DMS114 treated with DMSO at 0.1 percent for 48 hours (cell line): ENCODE measurements at regions not wholly inside any gene's neighbourhood (a gene's known extent, or its start where the extent isn't known, plus 50 kb on each side); places are given as distances from the start of the nearest gene placed in this dataset.
"Not testable (repeated sequence)": the region's sequence is repeated elsewhere in the genome, so short reads cannot be mapped to it uniquely, and the experiment has no call there.

Experiments used
- DNase-seq: peaks from one replicate; lab custom pipeline; 2025; ENCODE audit not compliant: unreplicated experiment; lab: John Stamatoyannopoulos, UW

DNA sequence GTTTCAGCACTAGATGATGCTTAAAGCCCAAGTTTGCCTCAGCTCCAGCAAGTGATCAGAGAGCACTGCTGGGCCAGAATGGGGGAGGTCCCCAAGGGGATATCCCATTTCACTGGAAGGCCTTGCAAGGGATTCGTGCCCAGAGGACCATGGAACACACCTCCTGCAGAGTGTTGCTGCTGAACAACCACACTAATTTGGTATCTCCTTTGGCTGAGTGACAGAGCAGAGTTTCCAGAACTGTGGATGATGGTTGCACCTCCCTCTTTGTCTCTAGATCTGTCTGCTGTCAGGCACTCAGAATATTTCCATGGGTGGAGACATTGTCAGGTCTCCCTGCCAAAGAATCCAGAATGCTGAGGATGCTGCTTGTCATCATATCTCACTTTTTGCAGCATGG lies 484.8 kb upstream of the NETO1 start:
- no peak for DNase-seq

DNA sequence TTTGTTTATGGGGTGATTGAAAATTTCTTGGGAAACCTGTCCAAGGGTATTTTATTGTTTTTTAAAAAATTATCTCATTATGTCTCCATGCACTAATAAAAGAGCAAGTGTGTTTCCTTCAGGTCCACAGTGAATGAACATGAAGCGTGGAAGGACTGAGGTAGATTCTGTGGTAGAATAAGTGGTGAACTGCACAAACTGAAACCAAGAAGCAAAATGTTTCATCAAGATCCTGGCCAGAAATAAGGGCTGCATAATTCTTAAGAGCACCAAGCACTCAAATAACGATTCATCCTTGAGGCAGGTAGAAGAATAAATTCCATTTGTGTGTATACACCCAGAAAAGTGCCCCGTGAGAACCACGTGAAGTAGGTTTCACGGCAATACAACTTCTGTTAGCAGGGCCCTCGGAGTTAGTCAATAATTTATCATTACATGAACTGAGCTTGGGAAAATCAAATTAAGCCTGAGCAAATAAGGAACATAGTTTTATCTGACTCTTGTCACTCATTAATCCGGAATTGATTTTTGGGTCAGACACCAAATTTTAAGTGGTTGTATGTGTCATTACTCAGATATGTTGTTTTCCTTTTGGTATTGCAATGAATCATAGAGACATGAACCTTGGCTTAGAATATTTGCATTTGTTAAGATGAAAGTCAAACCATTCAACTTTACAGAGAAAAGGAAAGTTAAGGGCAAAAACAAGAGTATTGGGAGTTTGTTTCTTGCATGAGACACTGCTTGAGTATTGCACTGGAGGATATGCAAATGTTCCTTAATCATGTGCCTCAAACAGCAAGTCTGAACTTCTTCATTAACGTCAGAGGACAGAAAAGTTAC lies 472.6 kb upstream of the NETO1 start:
- DNase-seq, result no peak

DNA sequence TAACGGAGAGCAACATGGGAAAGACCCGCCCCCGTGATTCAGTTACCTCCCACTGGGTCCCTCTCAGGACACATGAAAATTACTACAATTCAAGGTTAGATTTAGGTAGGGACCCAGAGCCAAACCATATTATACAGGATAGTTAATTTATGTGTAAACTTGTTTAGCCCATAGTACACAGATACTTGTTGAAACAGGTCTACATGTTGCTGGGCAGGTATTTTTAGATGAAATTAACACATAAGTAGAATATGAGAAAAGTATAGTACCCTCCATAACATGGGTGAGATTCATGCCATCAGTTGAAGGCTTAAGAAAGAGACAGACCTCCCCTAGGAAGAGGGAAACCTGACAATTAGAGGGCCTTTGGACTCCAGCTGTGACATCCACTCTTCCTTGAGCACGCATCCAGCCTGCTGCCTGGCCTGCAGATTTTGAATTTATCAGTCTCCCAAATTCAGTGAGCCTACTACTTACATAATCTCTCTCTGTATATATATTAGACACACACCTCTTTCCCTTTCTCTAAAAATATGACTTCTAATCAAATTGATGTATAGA lies 463.5 kb upstream of the NETO1 start:
- no peak for DNase-seq

DNA sequence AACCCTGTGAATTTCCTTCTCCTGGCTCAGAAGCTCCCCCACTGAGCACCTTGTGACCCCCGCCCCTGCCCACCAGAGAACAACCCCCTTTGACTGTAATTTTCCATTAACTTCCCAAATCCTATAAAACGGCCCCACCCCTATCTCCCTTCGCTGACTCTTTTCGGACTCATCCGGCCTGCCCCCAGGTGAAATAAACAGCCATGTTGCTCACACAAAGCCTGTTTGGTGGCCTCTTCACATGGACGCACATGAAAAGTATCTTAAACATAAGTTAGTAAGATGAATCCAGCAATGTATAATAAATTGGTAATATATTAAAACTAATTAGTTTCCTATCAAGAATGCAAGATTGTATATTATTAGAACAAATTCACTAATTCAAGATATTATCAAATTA lies 462.3 kb upstream of the NETO1 start:
- DNase-seq, result not testable (repeated sequence)

DNA sequence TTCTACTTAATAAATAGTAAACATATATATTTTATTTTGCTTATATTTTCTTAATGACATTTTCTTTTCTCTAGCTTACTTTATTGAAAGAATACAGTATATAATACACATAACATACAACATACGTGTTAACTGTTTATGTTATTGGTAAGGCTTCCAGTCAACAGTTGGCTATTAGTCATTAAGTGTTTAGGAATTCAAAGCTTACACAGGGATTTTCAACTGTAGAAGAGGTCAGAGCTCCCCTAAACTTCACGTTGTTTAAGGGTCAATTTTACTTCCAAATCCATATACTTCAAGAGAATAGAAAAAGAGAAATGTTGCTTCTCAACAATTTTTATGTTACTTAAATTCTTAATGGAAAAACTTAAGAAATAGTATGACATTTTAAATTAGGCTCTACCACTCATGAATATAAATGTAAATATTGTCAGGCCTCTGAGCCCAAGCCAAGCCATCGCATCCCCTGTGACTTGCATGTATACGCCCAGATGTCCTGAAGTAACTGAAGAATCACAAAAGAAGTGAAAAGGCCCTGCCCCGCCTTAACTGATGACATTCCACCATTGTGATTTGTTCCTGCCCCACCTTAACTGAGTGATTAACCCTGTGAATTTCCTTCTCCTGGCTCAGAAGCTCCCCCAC lies 456.5 kb upstream of the NETO1 start:
- not testable (repeated sequence) for DNase-seq

DNA sequence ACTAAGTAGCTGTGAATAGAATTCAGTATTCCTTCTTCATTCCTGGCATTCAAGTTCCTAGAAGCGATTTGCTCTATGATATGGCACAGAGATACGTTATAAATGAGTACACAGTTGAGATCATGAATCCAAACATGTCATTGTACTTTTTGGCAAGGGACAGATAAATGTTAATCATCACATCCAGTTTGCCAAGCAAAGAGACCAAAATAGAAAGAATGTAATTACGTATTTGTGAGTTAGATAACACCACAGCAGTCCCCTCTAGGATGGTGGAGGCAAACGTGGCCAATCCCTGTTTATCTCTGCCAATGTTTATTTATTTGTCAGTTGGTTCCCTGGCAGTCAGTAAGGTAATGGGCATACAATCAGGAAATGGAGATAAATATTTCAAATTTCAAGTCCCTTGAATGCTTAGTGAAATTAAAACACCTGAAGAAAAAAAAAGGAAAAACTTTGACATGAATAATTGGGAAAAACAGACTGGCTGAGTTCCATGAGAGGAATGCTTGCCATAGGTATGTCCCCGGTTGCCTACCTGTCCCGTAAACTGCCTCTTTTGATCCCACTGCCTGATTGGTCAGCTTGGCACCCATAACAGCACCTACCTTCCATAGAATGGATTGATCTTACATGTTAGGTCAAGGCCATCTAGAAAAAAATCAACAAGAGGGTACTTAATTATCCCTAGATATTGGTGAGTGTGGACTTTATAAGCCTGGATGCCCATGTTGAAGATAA lies 451.1 kb upstream of the NETO1 start:
- DNase-seq, result no peak

DNA sequence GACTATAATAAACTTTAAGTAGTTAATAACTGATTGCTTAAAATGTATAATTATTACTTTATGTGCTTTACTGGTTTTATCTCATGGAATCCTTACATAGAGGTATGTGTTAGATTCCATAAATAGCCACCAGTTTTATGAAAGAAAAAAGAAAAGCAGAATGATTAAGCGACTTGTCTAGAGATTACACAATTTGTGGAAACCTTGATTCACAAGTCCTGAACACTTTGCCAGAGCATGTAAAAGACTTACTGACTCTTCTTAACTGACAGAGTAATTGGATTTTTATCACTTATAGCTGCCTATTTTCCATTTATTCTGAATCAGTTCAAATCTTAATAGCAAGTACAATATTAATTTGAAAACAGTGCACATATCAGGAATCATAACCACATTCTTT lies 448.7 kb upstream of the NETO1 start:
- no peak for DNase-seq

DNA sequence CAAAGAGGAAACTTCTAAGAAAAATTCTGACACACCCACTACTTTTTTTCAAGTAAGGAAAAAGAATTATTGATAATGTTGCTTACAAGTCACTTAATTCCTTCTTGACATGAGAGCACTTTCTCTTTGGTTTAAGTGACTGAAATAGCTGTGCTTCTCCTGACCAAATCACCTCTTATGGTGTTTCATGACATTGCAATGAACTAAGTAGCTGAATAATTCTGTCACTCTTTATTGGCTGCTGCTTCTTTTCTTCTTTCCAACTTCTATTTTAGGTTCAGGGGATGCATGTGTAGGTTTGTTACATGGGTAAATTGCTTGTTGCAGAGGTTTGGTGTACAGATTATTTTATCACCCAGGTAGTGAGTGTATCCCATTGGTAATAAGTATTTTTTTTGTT lies 447.6 kb upstream of the NETO1 start:
- no peak for DNase-seq

DNA sequence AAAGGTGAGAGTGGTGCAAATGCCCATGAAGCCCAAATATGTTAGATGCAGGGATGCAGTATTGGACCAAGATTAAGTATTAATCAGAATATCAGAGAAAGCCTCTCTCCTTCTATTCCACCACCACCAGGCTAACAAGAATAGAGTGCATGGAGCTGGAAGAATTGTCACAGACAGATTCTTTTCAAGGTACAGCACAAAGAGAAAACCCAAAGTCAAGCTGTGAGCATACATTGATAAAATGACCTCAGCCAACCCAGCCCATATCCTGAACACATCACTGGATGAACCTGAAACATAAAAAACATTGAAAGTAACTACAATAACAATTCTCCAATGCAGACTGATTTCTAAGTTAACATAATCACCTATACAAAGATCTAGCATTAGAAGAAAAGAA lies 445.7 kb upstream of the NETO1 start:
- no peak for DNase-seq

DNA sequence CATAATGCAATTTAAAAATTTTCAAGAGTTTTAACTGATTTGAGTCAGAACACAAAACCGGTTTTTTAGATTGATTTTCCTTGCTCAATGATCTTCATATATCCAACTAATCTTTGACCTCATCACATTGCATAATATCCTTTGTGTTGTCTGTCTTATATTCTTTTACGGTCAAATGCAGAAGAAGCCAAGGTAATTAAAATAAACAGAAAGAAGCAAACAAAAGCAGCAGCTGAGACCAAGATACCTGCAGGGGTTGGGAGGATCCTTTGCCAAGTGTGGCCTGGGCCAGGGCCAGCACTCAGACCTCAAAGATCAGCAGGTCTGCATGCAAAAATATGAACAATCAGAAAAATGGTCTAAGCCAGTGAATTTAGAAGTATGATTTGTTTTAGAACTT lies 428.9 kb upstream of the NETO1 start:
- no peak for DNase-seq

DNA sequence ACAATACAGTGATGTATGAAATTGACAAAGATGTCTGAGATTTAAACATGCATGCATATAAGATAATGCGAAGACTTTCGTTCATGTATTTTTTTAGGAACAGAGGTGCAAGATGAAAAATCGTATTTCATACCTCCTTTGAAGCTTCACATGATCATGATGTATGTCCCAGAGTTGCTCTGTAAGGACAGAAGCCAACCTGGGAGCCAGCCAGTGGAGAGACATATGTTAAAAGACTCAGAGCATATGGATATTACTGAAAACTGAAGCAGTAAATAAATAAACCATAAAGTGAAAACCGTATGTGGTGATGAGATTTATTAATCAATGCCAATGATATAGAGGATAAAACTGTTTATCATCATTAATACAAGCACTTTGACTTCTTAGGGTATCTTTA lies 424.4 kb upstream of the NETO1 start:
- DNase-seq, result no peak

DNA sequence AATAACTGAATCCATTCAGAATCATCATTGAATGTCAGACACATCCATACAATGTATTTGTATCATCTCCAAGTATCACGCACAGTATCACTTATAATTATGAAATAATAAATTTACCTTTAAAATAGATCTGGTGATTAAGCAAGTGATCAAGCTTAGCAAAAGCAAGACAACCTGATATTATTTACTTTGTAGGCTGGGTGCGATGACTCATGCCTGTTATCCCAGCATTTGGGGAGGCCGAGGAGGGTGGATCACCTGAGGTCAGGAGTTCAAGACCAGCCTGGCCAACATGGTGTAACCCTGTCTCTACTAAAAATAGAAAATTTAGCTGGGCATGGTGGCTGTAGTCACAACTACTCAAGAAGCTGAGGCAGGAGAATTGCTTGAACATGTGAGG lies 421.0 kb upstream of the NETO1 start:
- DNase-seq, result no peak

DNA sequence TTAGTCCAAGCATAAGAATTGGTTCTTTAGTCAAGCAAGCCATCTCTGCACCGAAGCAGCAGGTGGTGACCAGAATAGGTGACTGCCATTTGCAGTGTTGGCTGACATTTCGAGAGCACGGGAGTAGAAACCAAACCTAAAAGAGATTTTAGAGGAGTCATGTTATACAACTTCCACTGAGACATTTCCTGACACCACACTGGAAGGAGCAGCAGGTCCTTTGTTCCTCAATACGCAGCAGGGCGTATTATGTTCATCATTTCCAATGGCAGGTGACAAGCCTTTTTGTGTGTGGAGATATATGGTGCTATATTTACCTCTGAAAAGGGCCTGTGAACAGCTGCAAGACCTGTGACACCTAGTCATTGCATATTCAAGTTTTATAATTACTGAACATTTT lies 418.8 kb upstream of the NETO1 start:
- no peak for DNase-seq

DNA sequence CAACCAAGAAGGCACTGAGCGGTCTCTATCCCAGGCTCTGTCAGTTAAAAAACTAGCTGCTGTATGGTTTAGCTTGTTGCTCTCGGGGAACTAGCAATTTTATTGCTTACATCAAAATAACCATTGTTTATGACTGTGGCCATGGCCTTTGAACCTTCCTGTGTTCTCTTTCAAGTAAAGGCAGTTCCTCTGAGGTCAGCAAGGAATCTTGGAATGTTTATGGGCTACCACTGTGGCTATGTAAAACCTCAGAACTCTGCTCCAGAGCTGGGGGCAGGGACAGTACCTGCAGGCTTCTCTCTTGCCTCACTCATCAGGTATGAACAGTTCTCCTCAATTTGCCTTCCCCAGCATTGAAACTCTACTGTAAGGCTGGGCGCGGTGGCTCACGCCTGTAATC lies 416.0 kb upstream of the NETO1 start:
- DNase-seq, result no peak

DNA sequence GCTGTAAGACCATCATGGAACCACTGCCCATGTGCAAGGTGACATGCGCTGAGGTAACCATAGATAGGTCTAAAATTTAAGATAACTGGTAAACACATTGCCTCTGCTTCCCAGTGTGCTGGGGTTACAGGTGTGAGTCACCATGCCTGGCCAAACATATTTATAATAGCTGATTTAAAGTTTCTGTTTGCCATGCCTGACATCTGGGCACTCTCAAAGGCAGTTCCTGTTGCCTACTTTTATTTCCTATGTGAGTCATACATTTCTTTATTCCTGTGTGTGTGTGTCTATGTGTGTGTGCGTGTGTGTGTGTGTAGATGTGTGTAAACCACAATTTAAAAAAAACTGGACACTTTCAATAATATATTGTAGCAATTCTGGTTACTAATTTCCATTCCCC lies 415.2 kb upstream of the NETO1 start:
- no peak for DNase-seq

DNA sequence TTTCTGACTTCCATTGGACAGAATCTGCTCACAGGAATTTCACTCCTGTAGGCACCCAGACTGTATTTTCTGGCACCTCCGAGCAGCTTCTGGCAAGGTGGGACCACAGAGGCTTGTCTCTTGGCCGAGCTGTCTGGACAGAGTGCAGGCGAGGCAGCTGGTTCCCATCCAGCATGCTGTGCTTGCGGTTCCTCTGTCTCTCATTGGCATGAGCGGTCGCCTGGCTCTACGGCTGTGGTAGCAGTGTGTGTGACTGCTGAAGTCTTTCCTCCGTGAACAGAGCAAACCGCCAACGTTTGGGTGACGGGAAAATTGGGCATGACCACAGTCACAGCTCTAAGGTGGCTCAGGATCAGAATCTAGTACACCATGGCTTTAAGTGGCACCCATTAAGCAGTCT lies 411.7 kb upstream of the NETO1 start:
- DNase-seq, result no peak

DNA sequence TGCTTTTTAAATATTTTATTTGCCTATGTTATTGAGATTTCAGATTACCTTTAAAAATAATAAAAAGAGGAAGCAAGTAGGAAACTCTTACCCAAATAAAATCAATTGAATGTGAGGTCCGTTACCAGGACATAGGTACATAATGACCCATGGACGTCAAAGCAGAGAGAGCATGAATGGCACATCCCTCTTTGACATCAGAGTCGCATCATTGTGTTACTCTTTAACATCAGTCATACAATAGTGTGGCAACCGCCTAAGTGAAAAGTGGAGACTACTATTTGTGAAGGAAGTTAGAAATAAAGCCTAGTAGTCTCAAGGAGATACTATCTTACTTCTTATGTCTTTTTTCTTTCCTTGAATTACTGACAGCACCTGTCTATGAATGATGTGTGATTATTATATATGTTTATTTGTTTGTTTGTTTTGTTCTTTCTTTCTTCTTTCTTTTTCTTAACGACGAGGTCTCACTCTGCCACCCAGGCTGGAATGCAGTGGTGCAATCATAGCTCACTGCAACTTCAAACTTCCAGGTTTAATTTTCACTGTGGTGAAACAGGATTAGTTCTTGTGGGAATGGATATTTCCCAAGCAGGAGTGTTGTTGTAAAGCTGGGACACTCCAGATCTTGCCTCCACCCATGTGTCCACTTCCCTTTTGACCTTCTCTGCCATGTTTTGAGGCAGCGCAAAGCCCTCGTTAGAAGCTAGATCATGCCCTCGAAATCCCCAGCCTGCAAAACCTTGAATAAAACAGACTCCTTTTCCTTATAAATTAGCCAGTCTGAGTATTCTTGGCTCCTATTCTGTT lies 407.2 kb upstream of the NETO1 start:
- DNase-seq, result no peak

DNA sequence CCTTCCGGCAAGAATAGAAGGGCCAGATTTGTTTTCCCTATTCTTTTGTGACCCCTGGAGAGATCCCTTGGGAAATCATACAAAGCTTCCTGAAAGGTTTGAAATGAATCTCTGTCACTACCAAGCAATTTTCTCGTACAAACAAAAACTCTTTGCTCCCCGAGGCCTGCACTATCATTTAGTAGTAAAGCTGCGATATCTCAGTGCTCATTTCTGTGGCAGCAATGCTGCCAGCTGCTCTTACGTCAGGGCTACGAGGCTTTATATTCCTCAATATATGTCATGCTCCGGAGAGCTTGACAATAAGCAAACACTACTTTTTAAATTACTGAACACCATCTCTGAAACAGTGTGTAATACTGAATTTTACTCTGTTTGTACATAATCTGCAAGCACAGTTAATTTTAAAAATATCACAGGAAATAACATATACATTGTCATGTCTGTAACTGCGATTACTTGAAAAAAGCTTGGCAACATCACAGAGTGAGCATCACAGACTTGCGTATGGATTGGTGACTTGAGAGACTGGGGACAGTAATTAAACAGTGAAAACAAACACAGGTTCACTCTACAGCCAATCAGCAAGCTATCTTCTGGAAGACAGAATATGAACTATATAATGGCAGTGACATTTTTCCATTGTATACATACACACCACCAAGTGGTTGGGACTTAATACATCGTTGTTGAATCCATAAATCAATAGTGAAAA lies 403.3 kb upstream of the NETO1 start:
- DNase-seq, result no peak

DNA sequence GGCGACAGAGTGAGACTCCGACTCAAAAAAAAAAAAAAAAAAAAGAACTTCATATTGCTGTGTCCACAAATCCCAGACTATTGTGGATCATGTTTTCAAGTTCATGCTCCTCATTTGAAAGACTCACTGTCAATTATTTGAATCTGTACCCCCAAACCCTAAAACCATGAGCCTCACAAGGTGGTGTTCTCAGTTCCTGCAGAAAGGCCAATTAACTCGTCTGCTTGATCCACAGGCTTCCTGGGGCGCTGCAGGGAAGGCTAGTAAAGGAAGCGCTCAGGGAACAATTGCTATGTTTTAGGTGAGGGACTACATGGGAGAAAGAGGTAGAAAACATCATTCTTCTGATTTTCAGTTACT lies 396.8 kb upstream of the NETO1 start:
- DNase-seq, result no peak

DNA sequence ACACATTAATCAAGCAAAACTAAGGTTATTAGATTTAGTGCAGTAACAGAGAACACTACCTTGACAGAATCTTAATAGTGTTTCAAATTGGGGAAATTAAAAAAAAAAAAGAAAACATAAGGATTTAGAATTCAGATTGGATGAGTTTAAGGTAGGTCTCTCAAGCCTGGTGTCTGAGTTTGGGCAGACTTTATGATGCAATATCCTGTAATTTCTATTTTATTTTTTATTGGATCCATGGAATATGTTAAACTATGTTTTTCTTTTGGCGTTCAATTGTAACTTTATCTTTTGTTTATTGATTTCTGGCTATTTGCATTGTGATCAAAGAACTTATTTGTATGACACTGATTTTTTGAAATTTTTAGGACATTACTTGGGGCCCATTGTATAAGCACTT lies 394.1 kb upstream of the NETO1 start:
- DNase-seq, result no peak
